ENCODE measurements at regions not wholly inside any gene's neighbourhood (a gene's known extent, or its start where the extent isn't known, plus 50 kb on each side); places are given as distances from the start of the nearest gene placed in this dataset.

GRCh38 chr6:145475794-145476396, 259.4 kb downstream of the EPM2A start:
- no peak for TF ChIP-seq SIN3A (IDR thresholded peaks at IDR 0.05; ENCODE audit: borderline replicate concordance, insufficient read depth, low read depth, low read length)
- TF ChIP-seq, protein P1, sequence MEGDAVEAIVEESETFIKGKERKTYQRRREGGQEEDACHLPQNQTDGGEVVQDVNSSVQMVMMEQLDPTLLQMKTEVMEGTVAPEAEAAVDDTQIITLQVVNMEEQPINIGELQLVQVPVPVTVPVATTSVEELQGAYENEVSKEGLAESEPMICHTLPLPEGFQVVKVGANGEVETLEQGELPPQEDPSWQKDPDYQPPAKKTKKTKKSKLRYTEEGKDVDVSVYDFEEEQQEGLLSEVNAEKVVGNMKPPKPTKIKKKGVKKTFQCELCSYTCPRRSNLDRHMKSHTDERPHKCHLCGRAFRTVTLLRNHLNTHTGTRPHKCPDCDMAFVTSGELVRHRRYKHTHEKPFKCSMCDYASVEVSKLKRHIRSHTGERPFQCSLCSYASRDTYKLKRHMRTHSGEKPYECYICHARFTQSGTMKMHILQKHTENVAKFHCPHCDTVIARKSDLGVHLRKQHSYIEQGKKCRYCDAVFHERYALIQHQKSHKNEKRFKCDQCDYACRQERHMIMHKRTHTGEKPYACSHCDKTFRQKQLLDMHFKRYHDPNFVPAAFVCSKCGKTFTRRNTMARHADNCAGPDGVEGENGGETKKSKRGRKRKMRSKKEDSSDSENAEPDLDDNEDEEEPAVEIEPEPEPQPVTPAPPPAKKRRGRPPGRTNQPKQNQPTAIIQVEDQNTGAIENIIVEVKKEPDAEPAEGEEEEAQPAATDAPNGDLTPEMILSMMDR (IDR thresholded peaks at IDR 0.05) = no peak
- TF ChIP-seq POLR2AphosphoS5 (IDR thresholded peaks at IDR 0.05; ENCODE audit: low read depth, low read length) = no peak
- no peak for TF ChIP-seq TCF7L2 (IDR thresholded peaks at IDR 0.05; ENCODE audit: low read depth, low read length)
- no peak for TF ChIP-seq REST (IDR thresholded peaks at IDR 0.05; ENCODE audit: insufficient read depth in 1 of 2, low read depth in 2 of 2, low read length in 1 of 2)
- Histone ChIP-seq H3K36me3 (ENCODE audit: control insufficient read depth, insufficient read depth, low read length) (no peaks in the 10 kb centered on the region), H3K4me1 (ENCODE audit: control insufficient read depth, insufficient read depth, low read length) (no peaks in the 10 kb centered on the region), H3K27ac (ENCODE audit: low read length) (no peak overlapping the region), H3K9me3 (ENCODE audit: control insufficient read depth, insufficient read depth, low read depth, low read length) (peaks cover 43% of the 10 kb centered on the region; the same call in 1 of the 2 replicates), H3K27me3 (ENCODE audit: control insufficient read depth, insufficient read depth, low read length) (no peaks in the 10 kb centered on the region), H3K4me3 (ENCODE audit: low read depth in 2 of 2, low read length in 2 of 2) (no peak overlapping the region)
- no TSS peak for BruUV-seq (replicated peaks)
- ChIA-PET CTCF (no interaction called here), POLR2A (no interaction called here)
- in situ Hi-C loops (cut with HindIII; ENCODE audit: low pct_unique_long_range_greater_than_20kb, low sequenced_read_pairs) = no loop called here
- intact Hi-C loops (cut with micrococcal nuclease; ENCODE audit: unreplicated experiment) = no loop called here
- ATAC-seq (no peak), DNase-seq (ENCODE audit: low read depth, low spot score) (no peak)

DNA sequence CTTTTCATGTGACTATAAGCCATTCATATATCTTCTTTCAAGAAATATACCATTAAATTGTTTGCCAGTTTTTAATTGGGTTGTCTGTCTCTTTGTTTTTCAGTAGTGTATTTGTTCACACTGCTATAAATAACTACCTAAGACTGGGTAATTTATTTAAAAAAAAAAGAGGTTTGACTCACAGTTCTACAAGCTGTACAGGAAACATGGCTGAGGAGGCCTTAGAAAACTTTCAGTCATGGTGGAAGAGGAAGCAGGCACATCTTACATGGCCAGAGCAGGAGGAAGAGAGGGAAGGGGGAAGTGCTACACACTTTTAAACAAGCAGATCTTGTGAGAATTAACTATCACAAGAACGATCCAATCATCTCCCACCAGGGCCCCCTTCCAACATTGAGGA, 255.3 kb downstream of the EPM2A start:
- in situ Hi-C loops (cut with HindIII; ENCODE audit: low pct_unique_long_range_greater_than_20kb, low sequenced_read_pairs) = no loop called here
- intact Hi-C loops (cut with micrococcal nuclease; ENCODE audit: unreplicated experiment) = no loop called here
- Histone ChIP-seq H3K27me3 (ENCODE audit: control insufficient read depth, insufficient read depth, low read length) (no peaks in the 10 kb centered on the region), H3K4me3 (ENCODE audit: low read depth in 2 of 2, low read length in 2 of 2) (no peak overlapping the region), H3K4me1 (ENCODE audit: control insufficient read depth, insufficient read depth, low read length) (peaks cover 21% of the 10 kb centered on the region), H3K36me3 (ENCODE audit: control insufficient read depth, insufficient read depth, low read length) (no peaks in the 10 kb centered on the region), H3K9me3 (ENCODE audit: control insufficient read depth, insufficient read depth, low read depth, low read length) (peaks cover 47% of the 10 kb centered on the region; the same call in 1 of the 2 replicates), H3K27ac (ENCODE audit: low read length) (no peak overlapping the region)
- ChIA-PET POLR2A (interaction anchor here (0.6 kb wide), 1 partner anchor 1232 kb away, joined by 11 read pairs; no protein-coding TSS in a partner anchor), CTCF (no interaction called here)
- DNase-seq (ENCODE audit: low read depth, low spot score) (no peak), ATAC-seq (no peak)
- BruUV-seq (replicated peaks) = no TSS peak
- TF ChIP-seq POLR2AphosphoS5 (IDR thresholded peaks at IDR 0.05; ENCODE audit: low read depth, low read length) = no peak
